C1 segment of cervical spinal cord (tissue), 14 donors: ENCODE measurements at regions not wholly inside any gene's neighbourhood (a gene's known extent, or its start where the extent isn't known, plus 50 kb on each side); places are given as distances from the start of the nearest gene placed in this dataset.

Experiments used
- DNase-seq, 14 donors: peaks; one replicate each; lab custom pipeline; 2025; lab: John Stamatoyannopoulos, UW

DNA sequence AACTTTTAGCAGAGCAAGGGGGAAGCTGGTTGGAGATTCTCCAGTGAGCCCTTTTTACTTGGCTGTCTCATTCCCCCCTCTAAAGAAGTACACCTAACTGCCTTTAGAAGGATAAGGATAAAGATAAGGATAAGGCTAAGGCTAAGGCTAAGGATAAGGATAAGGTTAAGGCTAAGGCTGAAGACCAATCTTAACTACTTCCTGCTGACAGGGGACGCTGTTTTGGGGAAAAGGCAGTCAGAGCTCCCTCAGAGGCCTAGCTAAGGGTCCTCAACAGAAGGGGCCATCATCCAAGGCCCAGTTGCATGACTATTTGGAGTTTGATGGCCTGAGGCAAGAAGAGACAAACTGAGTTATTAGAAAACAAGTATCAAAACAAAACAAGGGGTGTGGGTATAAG lies 94.3 kb upstream of the ARPP21 start:
- no peak for DNase-seq

DNA sequence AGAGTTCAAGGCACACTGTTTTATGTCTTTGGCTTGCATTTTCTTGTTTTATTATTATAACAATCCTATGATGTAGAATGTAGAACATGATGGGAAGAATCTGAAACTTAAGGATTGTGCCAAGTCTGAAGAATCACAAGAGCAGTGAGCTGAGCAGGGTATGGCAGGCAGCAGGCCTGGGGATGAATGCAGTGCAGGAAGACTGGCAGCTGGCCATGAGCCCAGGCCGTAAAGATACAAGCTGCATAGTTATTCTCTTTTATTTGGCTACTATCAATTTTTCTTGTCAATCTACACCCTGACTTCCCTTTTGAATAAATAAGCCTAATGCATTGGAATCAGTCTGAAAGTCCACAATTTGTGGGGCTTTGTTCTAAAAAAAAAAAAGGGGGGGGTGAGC lies 89.6 kb upstream of the ARPP21 start:
- DNase-seq: no peak

DNA sequence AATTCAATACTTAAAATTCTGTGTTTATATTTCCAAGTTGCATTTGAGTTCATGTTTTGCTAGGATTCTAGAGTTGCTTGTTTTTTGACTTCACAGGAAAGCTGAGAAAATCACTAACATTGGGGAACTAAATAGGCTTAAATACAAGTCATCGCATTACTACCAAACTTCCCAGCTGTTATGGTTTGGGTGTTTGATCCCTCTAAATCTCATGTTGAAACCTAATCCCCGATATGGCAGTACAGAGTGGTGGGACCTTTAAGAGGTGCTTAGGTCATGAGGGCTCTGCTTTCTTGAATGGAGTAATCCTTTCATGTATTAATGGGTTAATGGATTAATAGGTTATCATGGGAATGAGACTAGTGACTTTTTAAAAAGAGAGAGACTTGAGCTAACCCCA lies 77.2 kb upstream of the ARPP21 start:
- DNase-seq: no peak

DNA sequence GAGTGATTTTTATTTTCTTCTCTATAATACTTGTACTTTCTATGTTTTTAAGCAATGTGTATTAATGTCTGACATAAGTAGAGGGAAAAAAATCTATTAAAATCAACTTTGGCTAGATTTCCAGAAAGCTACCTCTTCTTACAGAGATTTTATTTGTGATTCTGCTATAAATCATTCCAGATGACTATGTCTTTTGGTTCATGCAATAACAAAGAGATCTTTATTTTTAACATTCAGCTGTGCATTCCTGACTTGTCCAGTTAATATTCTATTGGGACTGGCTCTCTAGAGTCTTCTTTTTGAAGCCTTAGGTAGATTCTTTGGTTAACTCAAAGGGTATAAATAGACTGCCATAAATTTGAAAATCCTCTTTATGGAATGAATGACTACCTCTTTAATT lies 74.3 kb upstream of the ARPP21 start:
- no peak for DNase-seq
